GM12878 (cell line): ENCODE measurements at regions not wholly inside any gene's neighbourhood (a gene's known extent, or its start where the extent isn't known, plus 50 kb on each side); places are given as distances from the start of the nearest gene placed in this dataset.

Experiments
- CTCF ChIP-seq, 3 experiments: IDR thresholded peaks in 2 of 3; conservative IDR thresholded peaks in 1 of 3; 2 replicates each; pipeline ENCODE4 v1.5.1; 2011; ENCODE audit warnings: low read depth in 3 of 3, low read length in 3 of 3, mild to moderate bottlenecking in 3 of 3, control low read depth in 2 of 3, moderate library complexity in 2 of 3, inconsistent platforms in 1 of 3, mixed read lengths in 1 of 3; ENCODE audit not compliant: control insufficient read depth in 2 of 3, insufficient read depth in 1 of 3; ENCODE audit errors: extremely low read depth in 1 of 3
- EGR1 ChIP-seq, 2 experiments: IDR thresholded peaks; 1 replicate in 1 of 2; 2 replicates in 1 of 2; pipeline ENCODE4 v1.6.1; 2011 to 2012; ENCODE audit warnings: low read depth in 2 of 2, low read length in 2 of 2, borderline replicate concordance in 1 of 2, mild to moderate bottlenecking in 1 of 2, moderate library complexity in 1 of 2
- ELK1 ChIP-seq: IDR thresholded peaks from 2 replicates; pipeline ENCODE4 v1.6.1; 2012; ENCODE audit warnings: low read depth, low read length, improper control_type of control experiment
- ETV6 ChIP-seq, 2 experiments: fragments of 450-650 bp in 1 of 2; IDR thresholded peaks in 1 of 2; conservative IDR thresholded peaks in 1 of 2; 2 replicates each; pipeline ENCODE4 v1.6.1; 2014; ENCODE audit warnings: antibody characterized with exemption in 1 of 2, borderline replicate concordance in 1 of 2, low read depth in 1 of 2, mild to moderate bottlenecking in 1 of 2, moderate library complexity in 1 of 2
- POLR2A ChIP-seq: IDR thresholded peaks from 2 replicates; pipeline ENCODE4 v1.6.1; 2011; ENCODE audit warnings: low read depth, mild to moderate bottlenecking, low read length
- POLR2AphosphoS5 ChIP-seq: IDR thresholded peaks from 2 replicates; pipeline ENCODE4 v1.6.1; 2011; ENCODE audit warnings: mild to moderate bottlenecking, low read length, inconsistent platforms
- SREBF2 ChIP-seq: IDR thresholded peaks from 2 replicates; pipeline ENCODE4 v1.6.1; 2012; ENCODE audit warnings: mild to moderate bottlenecking, low read length
- USF2 ChIP-seq: IDR thresholded peaks from 2 replicates; pipeline ENCODE4 v1.6.1; 2011; ENCODE audit warnings: low read depth, low read length, improper control_type of control experiment, borderline replicate concordance

GRCh38 chr12:73352826-73353225 lies 1080.7 kb downstream of the TRHDE start:
- TF ChIP-seq SREBF2, result no peak
- TF ChIP-seq USF2, result no peak
- no peak for TF ChIP-seq POLR2AphosphoS5
- no peak for TF ChIP-seq POLR2A
- no peak for TF ChIP-seq ETV6 (conservative IDR thresholded peaks at IDR 0.05 in 1 of 2, IDR thresholded peaks at IDR 0.05 in 1 of 2; ENCODE audit: borderline replicate concordance in 1 of 2, low read depth in 1 of 2)
- TF ChIP-seq CTCF (IDR thresholded peaks at IDR 0.05 in 2 of 3, conservative IDR thresholded peaks at IDR 0.05 in 1 of 3; ENCODE audit: control insufficient read depth in 2 of 3, extremely low read depth in 1 of 3, insufficient read depth in 1 of 3, low read depth in 3 of 3, low read length in 3 of 3), result no peak
- TF ChIP-seq ELK1, result no peak
- no peak for TF ChIP-seq EGR1 (IDR thresholded peaks at IDR 0.05; ENCODE audit: borderline replicate concordance in 1 of 2, low read depth in 2 of 2, low read length in 2 of 2)
